Stimulated activated CD4-positive, alpha-beta T cell treated with anti-CD3 and anti-CD28 coated beads, Interleukin-4, amount 100 ng/mL, for 1 hour (primary cell): ENCODE measurements at regions not wholly inside any gene's neighbourhood (a gene's known extent, or its start where the extent isn't known, plus 50 kb on each side); places are given as distances from the start of the nearest gene placed in this dataset.

ENCODE experiments used
- DNase-seq: peaks from one replicate; pipeline ENCODE4 v3.0.0-alpha.2; 2020

DNA sequence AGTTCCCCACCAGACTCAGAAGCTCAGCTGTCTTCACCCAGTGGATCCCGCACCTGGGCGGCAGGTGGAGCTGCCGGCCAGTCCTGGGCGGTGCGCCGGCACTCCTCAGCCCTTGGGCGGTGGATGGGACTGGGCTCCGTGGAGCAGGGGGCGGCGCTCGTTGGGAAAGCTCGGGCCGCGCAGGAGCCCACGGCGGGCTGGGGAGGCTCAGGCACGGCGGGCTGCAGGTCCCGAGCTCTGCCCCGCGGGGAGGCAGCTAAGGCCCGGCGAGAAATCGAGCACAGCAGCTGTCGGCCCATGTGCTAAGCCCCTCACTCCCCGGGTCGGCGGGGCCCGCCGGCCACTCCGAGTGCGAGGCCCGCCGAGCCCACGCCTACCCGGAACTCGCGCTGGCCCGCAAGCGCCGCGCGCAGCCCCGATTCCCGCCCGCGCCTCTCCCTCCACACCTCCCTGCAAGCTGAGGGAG lies 560.0 kb downstream of the BRINP1 start:
- DNase-seq: no peak

DNA sequence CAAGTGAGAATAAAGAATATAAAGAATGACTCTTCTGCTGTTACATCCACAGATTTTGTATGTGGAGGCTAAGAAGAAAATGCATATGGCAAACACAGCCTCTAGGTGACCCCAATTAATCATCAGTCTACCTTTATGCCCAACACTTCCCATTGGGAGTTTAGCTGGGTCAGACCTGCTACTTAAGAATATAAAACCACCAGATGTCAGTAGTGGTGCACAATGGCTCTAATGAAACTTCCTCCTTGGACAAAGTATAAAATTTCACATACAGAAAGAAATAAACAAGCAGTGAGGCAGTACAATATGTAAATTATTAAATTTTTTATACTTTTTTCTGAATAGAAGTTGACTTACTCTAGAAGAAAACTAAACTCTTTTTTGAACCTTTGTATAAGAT lies 539.9 kb downstream of the BRINP1 start:
- DNase-seq: no peak

- DNase-seq: no peak
These were observed 536.9 kb downstream of the BRINP1 start for GRCh38 chr9:118832371-118832770.

DNA sequence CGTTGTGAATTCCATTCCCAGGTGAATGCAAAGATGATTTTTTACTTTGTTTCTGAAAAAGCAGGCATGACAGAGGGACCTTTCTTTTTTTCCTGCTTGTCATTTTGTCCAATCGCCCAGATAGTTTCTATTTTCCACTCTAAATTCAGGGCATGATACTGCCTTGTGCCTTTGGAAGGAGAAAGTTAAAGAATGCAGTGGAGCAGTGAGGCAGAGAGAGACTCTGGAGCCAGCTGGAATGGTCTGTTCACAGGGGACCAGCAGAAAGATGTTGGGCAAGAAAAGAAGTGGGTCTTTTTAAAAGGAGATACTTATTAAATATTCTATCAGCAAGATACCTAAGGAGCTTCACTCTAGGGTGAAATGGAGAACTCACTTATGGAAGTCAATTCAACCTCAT lies 532.3 kb downstream of the BRINP1 start:
- DNase-seq: no peak

- no peak for DNase-seq
These were observed 497.7 kb downstream of the BRINP1 start for GRCh38 chr9:118871531-118871930.

GRCh38 chr9:118882684-118883083 lies 486.6 kb downstream of the BRINP1 start:
- no peak for DNase-seq

DNA sequence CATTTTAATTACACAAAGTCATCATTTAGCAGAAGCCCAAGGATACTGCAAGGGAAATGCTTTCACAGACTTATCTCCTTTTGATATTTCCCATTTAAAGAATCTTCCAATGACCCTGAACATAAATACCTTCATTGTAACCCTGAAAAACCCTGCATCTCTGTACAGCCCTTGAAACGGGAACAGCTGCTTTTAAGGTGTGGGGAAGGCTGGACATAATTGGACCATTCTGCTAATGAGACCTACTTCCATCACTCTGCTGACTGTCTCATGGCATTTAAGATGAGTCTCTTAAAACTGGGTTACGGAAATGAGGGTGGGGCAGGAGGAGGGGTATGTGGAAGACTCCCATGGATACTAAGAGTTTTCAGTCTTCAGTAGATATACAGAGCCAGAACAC lies 485.8 kb downstream of the BRINP1 start:
- DNase-seq: no peak

GRCh38 chr9:118891213-118891612 lies 478.0 kb downstream of the BRINP1 start:
- DNase-seq: no peak

- no peak for DNase-seq
These were observed 472.8 kb downstream of the BRINP1 start for GRCh38 chr9:118896324-118897000.

GRCh38 chr9:118918180-118918579 lies 451.1 kb downstream of the BRINP1 start:
- DNase-seq: no peak

GRCh38 chr9:118928722-118929121 lies 440.5 kb downstream of the BRINP1 start:
- no peak for DNase-seq

DNA sequence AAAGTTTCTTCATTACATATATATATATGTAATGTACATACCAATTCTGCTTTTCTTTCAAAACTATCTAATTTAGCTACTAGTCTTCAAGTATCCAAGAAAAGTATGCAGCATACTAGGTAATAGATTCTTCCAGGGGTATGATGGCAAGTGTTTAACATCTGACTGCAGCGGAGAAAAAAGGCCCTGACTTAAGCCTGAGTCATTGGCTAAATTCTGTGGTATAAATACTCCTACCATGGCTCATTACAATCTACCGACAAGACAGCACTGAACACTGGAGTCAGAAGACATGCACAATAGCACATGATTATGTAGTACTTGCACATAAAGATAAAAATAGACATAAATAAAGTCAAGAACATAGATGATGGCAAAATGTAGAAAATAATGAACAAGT lies 439.9 kb downstream of the BRINP1 start:
- no peak for DNase-seq

DNA sequence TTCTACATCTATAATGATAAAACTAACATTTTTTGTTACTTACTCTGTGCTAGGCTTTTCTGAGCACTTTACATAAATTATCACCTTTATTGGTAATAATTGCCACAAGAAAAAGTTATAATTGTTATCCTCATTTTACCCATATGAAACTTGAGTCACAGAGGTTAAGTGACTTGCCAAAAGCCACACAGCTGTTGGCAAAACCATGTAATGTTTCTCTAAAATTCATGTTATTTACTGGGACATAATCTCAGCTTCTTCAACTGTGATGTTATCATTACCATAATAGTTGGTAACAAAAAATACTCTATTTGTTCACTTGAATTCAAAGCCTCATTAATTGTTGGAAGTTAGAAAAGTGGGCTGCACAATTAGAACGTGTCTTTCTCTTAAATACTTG lies 437.3 kb downstream of the BRINP1 start:
- DNase-seq: no peak

GRCh38 chr9:118938581-118938980 lies 430.7 kb downstream of the BRINP1 start:
- DNase-seq: no peak

GRCh38 chr9:118940473-118940872 lies 428.8 kb downstream of the BRINP1 start:
- DNase-seq: no peak

- DNase-seq: no peak
These were observed 422.6 kb downstream of the BRINP1 start for GRCh38 chr9:118946669-118947068.

GRCh38 chr9:118954857-118955256 lies 414.4 kb downstream of the BRINP1 start:
- no peak for DNase-seq

GRCh38 chr9:118957585-118957984 lies 411.6 kb downstream of the BRINP1 start:
- DNase-seq: no peak

- DNase-seq: no peak
These were observed 409.9 kb downstream of the BRINP1 start for GRCh38 chr9:118959366-118959765.

DNA sequence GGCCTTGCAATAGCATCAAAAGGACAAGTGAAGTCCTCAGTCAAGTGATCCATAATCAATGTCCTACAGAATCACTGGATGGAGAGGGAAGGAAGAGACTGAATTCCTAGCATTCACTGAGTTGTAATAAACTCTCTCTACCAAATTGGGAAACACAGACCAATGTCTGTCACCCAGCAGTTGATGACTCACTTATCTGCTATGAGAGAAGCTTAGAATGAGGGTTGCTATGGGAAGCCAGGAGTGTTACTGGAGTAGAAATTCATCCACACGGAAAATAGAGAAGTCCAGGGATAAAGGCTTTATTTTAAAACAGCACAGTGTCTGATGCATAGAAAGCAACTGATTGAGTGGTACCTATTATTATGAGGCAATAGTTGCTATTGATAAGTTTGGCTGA lies 407.4 kb downstream of the BRINP1 start:
- DNase-seq: no peak

- no peak for DNase-seq
These were observed 406.8 kb downstream of the BRINP1 start for GRCh38 chr9:118962426-118962825.

DNA sequence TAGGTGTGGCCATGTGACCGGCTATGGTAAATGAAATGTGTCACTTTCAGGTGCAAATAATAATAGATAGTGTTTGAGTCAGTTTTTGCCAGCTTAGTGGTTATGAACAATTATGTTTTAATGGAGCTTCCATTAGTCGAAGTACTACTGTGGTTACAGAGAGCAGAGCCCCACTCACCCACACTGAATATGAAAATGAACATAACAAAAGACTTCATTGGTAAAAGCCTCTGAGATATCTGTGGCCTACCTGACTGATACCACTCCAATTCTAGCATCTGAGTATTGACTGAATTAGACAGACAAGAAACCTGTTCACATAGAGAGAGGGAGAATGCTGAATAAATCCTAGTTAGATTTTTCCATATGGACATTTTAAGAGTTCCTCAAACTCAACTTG lies 405.6 kb downstream of the BRINP1 start:
- no peak for DNase-seq

- no peak for DNase-seq
These were observed 401.3 kb downstream of the BRINP1 start for GRCh38 chr9:118967901-118968300.

DNA sequence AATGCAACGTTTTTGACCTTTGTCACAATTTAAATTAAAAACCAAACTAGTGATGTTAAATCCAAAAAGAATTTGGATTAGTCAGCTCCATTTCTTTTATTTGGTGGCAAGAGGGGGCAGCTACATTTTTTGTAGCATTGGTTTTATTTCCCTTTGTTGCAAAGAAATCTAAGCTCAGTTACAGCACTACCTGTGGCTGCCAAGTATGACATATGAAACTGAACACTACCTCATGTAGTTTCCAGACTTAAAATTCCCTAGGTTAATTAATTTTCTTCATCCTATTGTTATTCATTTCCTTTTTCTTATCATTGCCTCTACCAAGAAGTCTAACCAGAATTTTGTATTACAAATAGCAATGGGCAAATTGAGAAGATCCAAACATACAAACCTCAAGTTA lies 393.5 kb downstream of the BRINP1 start:
- DNase-seq: no peak

- no peak for DNase-seq
These were observed 393.1 kb downstream of the BRINP1 start for GRCh38 chr9:118976160-118976559.
